Activated CD4-positive, alpha-beta T cell treated with anti-CD3 and anti-CD28 coated beads for 36 hours (primary cell): ENCODE measurements at regions not wholly inside any gene's neighbourhood (a gene's known extent, or its start where the extent isn't known, plus 50 kb on each side); places are given as distances from the start of the nearest gene placed in this dataset.

Source experiments
- ATAC-seq: fragments of 200-7000 bp; cut with Tn5 transposase; one replicate; pipeline ENCODE4 v1.10.0; 2021; ENCODE audit warnings: mild to moderate bottlenecking, moderate library complexity
- CTCF ChIA-PET: fragments of 350-600 bp; sonication (Branson Sonifier 250); formaldehyde crosslinking; loops from one replicate; lab custom pipeline; 2021; ENCODE audit warnings: antibody characterized with exemption; lab: Charles Lee
- POLR2A ChIA-PET: fragments of 350-600 bp; sonication (Branson Sonifier 250); formaldehyde crosslinking; loops from one replicate; lab custom pipeline; 2021; ENCODE audit warnings: antibody characterized with exemption, inconsistent platforms; lab: Charles Lee
- DNase-seq: peaks from one replicate; pipeline ENCODE4 v3.0.0-alpha.2; 2020
- H3K27ac Mint-ChIP-seq: one replicate; pipeline ENCODE4 v1.8.0; 2021; ENCODE audit warnings: mixed read lengths
- H3K27me3 Mint-ChIP-seq: one replicate; pipeline ENCODE4 v1.8.0; 2021; ENCODE audit warnings: mixed read lengths
- H3K36me3 Mint-ChIP-seq: one replicate; pipeline ENCODE4 v1.8.0; 2021; ENCODE audit warnings: low read depth, mixed read lengths
- H3K4me1 Mint-ChIP-seq: one replicate; pipeline ENCODE4 v1.8.0; 2021; ENCODE audit warnings: mixed read lengths
- H3K4me3 Mint-ChIP-seq: one replicate; pipeline ENCODE4 v1.8.0; 2021; ENCODE audit warnings: mild to moderate bottlenecking, moderate library complexity, mixed read lengths
- H3K9me3 Mint-ChIP-seq: one replicate; pipeline ENCODE4 v1.8.0; 2021; ENCODE audit warnings: low read depth, mixed read lengths
- intact Hi-C, 2 experiments: fragments of 100-400 bp; cut with DNase I in 1 of 2; cut with micrococcal nuclease in 1 of 2; formaldehyde crosslinking; loops; one replicate each; pipeline versions ENCODE4 v1.14.2 to v1.15.1; 2022 to 2024; cut with DNase I, micrococcal nuclease

GRCh38 chr5:112604732-112605630 is 132.7 kb upstream of the APC start:
- peak; percentile 33 for ATAC-seq
- intact Hi-C loops, result no loop called here
- Mint-ChIP-seq H3K9me3 (no peaks in the 10 kb centered on the region), H3K36me3 (no peaks in the 10 kb centered on the region), H3K4me1 (no peaks in the 10 kb centered on the region), H3K27me3 (peaks cover 6% of the 10 kb centered on the region), H3K4me3 (no peak overlapping the region), H3K27ac (no peak overlapping the region)
- POLR2A ChIA-PET, result no interaction called here
- CTCF ChIA-PET, result interaction anchor here (0.7 kb wide), 2 partner anchors 10 to 152 kb away, joined by 3 read pairs; no protein-coding TSS in a partner anchor
- DNase-seq, result peak; percentile 13

DNA sequence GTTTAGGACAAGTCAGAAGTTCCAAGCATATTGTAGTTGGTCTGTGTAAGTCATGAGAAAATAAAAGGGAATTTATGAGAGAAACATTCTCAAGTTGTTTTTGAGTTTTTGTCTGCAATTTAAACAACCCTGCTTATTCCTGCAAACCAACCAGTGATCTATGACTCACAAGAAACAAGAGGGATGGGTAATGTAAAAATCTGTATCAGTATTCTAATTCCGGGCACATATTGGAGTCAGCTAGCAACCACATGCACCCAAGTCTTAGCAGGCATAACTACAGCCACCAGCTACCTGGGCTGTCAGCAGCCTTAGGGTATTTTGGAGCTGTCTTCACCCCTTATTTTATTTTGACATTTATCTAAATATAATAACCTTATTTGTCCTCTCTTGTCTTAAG is 128.7 kb upstream of the APC start:
- Mint-ChIP-seq H3K27me3 (peaks cover 3% of the 10 kb centered on the region), H3K4me1 (no peaks in the 10 kb centered on the region), H3K4me3 (no peak overlapping the region), H3K36me3 (no peaks in the 10 kb centered on the region), H3K9me3 (no peaks in the 10 kb centered on the region), H3K27ac (no peak overlapping the region)
- ChIA-PET CTCF (interaction anchor here (1.6 kb wide), 1 partner anchor 16 kb away, joined by 5 read pairs; no protein-coding TSS in a partner anchor), POLR2A (no interaction called here)
- intact Hi-C loops, result no loop called here
- DNase-seq, result no peak
- ATAC-seq, result no peak

GRCh38 chr5:112612663-112613062 is 125.0 kb upstream of the APC start:
- H3K27me3 Mint-ChIP-seq, result no peaks in the 10 kb centered on the region
- no peak overlapping the region for H3K27ac Mint-ChIP-seq
- H3K4me1 Mint-ChIP-seq, result no peaks in the 10 kb centered on the region
- CTCF ChIA-PET, result no interaction called here
- no peaks in the 10 kb centered on the region for H3K9me3 Mint-ChIP-seq
- intact Hi-C loops, result no loop called here
- H3K36me3 Mint-ChIP-seq, result no peaks in the 10 kb centered on the region
- no peak for DNase-seq
- POLR2A ChIA-PET, result no interaction called here
- H3K4me3 Mint-ChIP-seq, result no peak overlapping the region
- no peak for ATAC-seq

DNA sequence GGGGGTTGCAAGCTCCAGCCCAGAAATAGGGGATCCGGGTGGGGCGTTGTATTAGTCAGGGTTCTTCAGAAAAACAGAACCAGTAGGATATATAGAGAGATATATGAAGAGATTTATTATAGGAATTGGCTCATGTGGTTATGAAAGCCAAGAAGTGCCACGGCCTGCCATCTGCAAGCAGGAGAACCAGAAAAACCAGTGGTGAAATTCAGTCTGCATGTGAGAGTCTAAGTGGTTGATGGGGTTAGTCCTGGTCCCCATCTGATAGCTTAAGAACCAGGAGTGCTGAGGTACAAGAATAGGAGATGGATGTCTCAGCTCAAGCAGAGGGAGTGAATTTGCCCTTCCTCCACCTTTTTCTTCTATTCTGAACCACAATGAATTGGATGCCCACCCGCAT is 123.4 kb upstream of the APC start:
- CTCF ChIA-PET, result interaction anchor here (0.6 kb wide), 1 partner anchor 924 kb away, joined by 3 read pairs; no protein-coding TSS in a partner anchor

GRCh38 chr5:112614986-112615385 is 122.7 kb upstream of the APC start:
- ATAC-seq (no peak), DNase-seq (no peak)
- intact Hi-C loops, result no loop called here
- Mint-ChIP-seq H3K27me3 (peaks cover 2% of the 10 kb centered on the region), H3K27ac (no peak overlapping the region), H3K4me3 (no peak overlapping the region), H3K4me1 (no peaks in the 10 kb centered on the region), H3K9me3 (no peaks in the 10 kb centered on the region), H3K36me3 (no peaks in the 10 kb centered on the region)
- CTCF ChIA-PET, result interaction anchor here (1.1 kb wide), 1 partner anchor 142 kb away, joined by 3 read pairs; no protein-coding TSS in a partner anchor
- POLR2A ChIA-PET, result no interaction called here

More for the DNA sequence above, 123.4 kb upstream of the APC start:
- POLR2A ChIA-PET, result interaction anchor here (0.6 kb wide), 1 partner anchor 477 kb away, joined by 3 read pairs; no protein-coding TSS in a partner anchor
- H3K4me1 Mint-ChIP-seq, result no peaks in the 10 kb centered on the region
- no peak for DNase-seq
- ATAC-seq, result no peak
- intact Hi-C loops, result no loop called here
- no peaks in the 10 kb centered on the region for H3K27me3 Mint-ChIP-seq
- H3K9me3 Mint-ChIP-seq, result no peaks in the 10 kb centered on the region
- no peaks in the 10 kb centered on the region for H3K36me3 Mint-ChIP-seq
- H3K4me3 Mint-ChIP-seq, result no peak overlapping the region
- no peak overlapping the region for H3K27ac Mint-ChIP-seq

- DNase-seq, result no peak
- no peak overlapping the region for H3K27ac Mint-ChIP-seq
- CTCF ChIA-PET, result interaction anchor here (1.0 kb wide), 1 partner anchor 9 kb away, joined by 3 read pairs; no protein-coding TSS in a partner anchor
- POLR2A ChIA-PET, result no interaction called here
- H3K27me3 Mint-ChIP-seq, result peaks cover 6% of the 10 kb centered on the region
- ATAC-seq, result no peak
- no peaks in the 10 kb centered on the region for H3K4me1 Mint-ChIP-seq
- H3K4me3 Mint-ChIP-seq, result no peak overlapping the region
- intact Hi-C loops, result no loop called here
- no peaks in the 10 kb centered on the region for H3K9me3 Mint-ChIP-seq
- H3K36me3 Mint-ChIP-seq, result no peaks in the 10 kb centered on the region
Measured at GRCh38 chr5:112616812-112617547, 120.7 kb upstream of the APC start.

DNA sequence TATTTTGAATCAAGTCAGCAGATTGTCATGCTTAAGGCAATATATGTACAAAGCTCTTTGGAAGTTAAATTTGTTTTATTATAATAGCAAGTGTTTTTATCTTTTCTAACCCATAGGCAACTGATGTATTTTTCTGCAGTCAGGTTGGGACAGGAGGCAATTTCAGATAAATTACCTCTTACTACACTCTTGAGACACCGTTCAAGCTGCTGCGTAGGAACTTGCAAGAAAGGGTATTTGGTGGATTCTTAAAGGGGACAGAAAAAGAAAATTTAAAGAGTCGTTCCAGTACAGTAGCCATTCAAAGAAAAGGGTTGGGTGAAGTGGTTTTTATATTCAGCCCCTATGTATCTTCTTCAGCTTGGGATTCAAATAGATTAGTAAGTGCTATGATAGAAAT is 112.4 kb upstream of the APC start:
- DNase-seq (no peak), ATAC-seq (no peak)
- Mint-ChIP-seq H3K27ac (no peak overlapping the region), H3K9me3 (no peaks in the 10 kb centered on the region), H3K4me1 (no peaks in the 10 kb centered on the region), H3K36me3 (no peaks in the 10 kb centered on the region), H3K27me3 (peaks cover 19% of the 10 kb centered on the region), H3K4me3 (no peak overlapping the region)
- intact Hi-C loops, result no loop called here
- POLR2A ChIA-PET, result no interaction called here
- CTCF ChIA-PET, result interaction anchor here (0.8 to 1.3 kb wide), 2 partner anchors 17 to 122 kb away, joined by 3 to 5 read pairs; no protein-coding TSS in a partner anchor

DNA sequence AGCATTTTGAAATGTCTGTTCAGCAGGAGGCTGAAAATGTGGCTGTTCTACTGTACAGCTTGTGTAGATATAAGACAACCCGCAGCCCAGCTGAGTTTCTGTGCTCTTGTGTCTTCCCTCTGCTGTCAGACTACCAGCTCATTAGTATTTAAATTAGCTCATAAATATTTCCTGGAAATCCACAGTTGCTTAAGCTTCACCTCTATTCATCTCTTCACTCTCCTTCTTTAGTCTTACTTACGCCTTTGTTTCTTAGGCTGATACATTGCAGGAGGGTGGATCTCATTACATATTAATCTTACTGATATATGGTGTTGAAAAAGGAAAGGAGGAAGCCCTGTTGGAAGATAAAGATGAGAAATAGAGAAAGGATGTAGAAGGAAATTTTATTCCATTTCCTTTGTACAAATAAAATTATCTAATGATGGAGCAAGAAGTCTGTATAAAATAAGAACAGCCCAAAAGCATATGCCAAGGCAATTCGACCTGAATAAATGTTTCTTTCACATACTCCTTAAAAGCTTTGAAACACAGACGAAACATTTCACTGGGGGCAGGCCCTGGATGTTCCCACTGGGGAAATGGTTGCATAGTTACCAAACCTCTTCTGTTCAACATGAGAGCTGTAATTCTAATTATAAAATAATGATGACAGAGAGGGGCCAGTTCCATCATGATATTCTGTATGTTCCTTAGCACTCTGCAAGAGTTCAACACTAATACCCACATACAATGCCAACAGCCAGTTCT is 111.8 kb upstream of the APC start:
- ChIA-PET POLR2A (no interaction called here), CTCF (interaction anchor here (0.6 to 1.3 kb wide), 3 partner anchors 17 to 121 kb away, joined by 3 to 5 read pairs (median 3); no protein-coding TSS in a partner anchor)
- no peak for ATAC-seq
- H3K9me3 Mint-ChIP-seq, result no peaks in the 10 kb centered on the region
- intact Hi-C loops, result no loop called here
- no peak for DNase-seq
- no peaks in the 10 kb centered on the region for H3K4me1 Mint-ChIP-seq
- H3K36me3 Mint-ChIP-seq, result no peaks in the 10 kb centered on the region
- H3K27ac Mint-ChIP-seq, result no peak overlapping the region
- no peak overlapping the region for H3K4me3 Mint-ChIP-seq
- peaks cover 24% of the 10 kb centered on the region for H3K27me3 Mint-ChIP-seq

GRCh38 chr5:112626715-112627114 is 111.0 kb upstream of the APC start:
- no peaks in the 10 kb centered on the region for H3K9me3 Mint-ChIP-seq
- no peak overlapping the region for H3K27ac Mint-ChIP-seq
- no peaks in the 10 kb centered on the region for H3K36me3 Mint-ChIP-seq
- ChIA-PET CTCF (no interaction called here), POLR2A (no interaction called here)
- intact Hi-C loops, result no loop called here
- DNase-seq (no peak), ATAC-seq (no peak)
- H3K27me3 Mint-ChIP-seq, result peaks cover 23% of the 10 kb centered on the region
- H3K4me3 Mint-ChIP-seq, result no peak overlapping the region
- H3K4me1 Mint-ChIP-seq, result no peaks in the 10 kb centered on the region

DNA sequence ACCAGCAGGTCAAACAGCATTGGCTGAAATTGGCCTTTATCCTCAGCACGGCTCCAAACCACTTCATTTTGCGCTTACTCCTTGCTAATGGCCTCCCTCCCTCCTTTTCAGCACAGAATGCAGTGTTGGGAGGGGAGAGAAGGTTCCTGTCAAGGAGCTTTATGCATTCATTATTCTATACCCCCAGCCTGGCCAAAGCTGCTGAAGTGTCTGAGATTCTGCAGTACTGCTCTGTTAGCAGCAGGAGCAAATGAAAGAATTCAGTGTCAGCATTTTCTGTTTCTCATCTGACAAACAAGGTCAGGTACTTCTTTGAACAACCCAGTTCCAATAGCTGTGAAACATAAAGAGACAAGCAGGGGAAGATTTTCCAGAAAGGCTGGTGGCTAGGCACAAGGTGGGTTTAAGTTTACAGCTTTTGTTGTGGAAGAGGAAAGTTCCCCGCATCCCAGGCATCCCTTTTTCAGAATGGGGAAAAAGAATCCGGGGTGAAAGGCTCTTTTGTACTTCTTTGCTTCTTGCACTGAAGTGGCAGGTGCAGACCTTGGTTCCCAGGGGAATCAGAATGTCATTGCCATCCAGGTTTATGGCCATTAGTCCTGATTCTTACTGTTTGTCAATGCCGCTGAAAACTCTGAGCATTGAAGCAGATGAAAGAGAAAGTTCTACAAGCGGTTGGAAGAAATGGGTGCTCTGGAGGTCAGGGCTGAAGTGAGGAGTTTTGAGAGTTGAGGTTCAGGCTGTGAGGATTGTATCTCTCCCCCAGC is 109.3 kb upstream of the APC start:
- ATAC-seq, result no peak
- Mint-ChIP-seq H3K27me3 (peaks cover 25% of the 10 kb centered on the region), H3K4me1 (no peaks in the 10 kb centered on the region), H3K36me3 (no peaks in the 10 kb centered on the region), H3K27ac (no peak overlapping the region), H3K4me3 (no peak overlapping the region), H3K9me3 (peaks cover 7% of the 10 kb centered on the region)
- no peak for DNase-seq
- POLR2A ChIA-PET, result no interaction called here
- intact Hi-C loops, result no loop called here
- CTCF ChIA-PET, result no interaction called here
